ENCODE measurements at regions not wholly inside any gene's neighbourhood (a gene's known extent, or its start where the extent isn't known, plus 50 kb on each side); places are given as distances from the start of the nearest gene placed in this dataset.

- POLR2A ChIA-PET, result no interaction called here
- CTCF ChIA-PET, result no interaction called here
- Histone ChIP-seq H3K79me2 (ENCODE audit: control insufficient read depth, insufficient read depth, low read length) (no peaks in the 10 kb centered on the region), H3K9ac (ENCODE audit: control insufficient read depth, insufficient read depth, low read length) (no peak overlapping the region), H3K27ac (ENCODE audit: control insufficient read depth, insufficient read depth) (no peak overlapping the region), H3K4me2 (ENCODE audit: control insufficient read depth, insufficient read depth) (no peak overlapping the region), H3K9me3 (replicated peaks; ENCODE audit: control insufficient read depth, insufficient read depth, low read length) (no peaks in the 10 kb centered on the region), H3K27me3 (replicated peaks in 1 of 2; ENCODE audit: control insufficient read depth in 2 of 2, insufficient read depth in 2 of 2, low read length in 1 of 2) (no peaks in the 10 kb centered on the region), H4K20me1 (ENCODE audit: control insufficient read depth, insufficient read depth) (no peaks in the 10 kb centered on the region), H3K4me1 (ENCODE audit: control insufficient read depth, insufficient read depth, low read length) (no peaks in the 10 kb centered on the region), H2AFZ (ENCODE audit: control insufficient read depth, low read depth, low read length) (no peak overlapping the region), H3K4me3 (no peak overlapping the region), H3K36me3 (ENCODE audit: control insufficient read depth in 2 of 2, insufficient read depth in 2 of 2, low read length in 1 of 2) (no peaks in the 10 kb centered on the region)
- SMC1A ChIA-PET (ENCODE audit: uncharacterized antibody, unreplicated experiment), result no interaction called here
- intact Hi-C loops (cut with micrococcal nuclease; ENCODE audit: unreplicated experiment), result no loop called here
- BruUV-seq (replicated peaks), result no TSS peak
- DNase-seq (ENCODE audit: low read depth, low spot score), result no peak
- no peak for ATAC-seq
- no peak for FAIRE-seq
- in situ Hi-C loops (cut with MboI), result no loop called here
- RAD21 ChIA-PET (ENCODE audit: unreplicated experiment), result no interaction called here
- 34% methylated on average over 15 of the region's 15 CpGs for WGBS (ENCODE audit: insufficient coverage, insufficient replicate concordance, low lambda C conversion rate, missing lambda C conversion rate)
- TF ChIP-seq BCL3 (IDR thresholded peaks at IDR 0.05; ENCODE audit: borderline replicate concordance, insufficient read depth, low read depth, low read length, poor library complexity, severe bottlenecking) (no peak), TCF3 (IDR thresholded peaks at IDR 0.05; ENCODE audit: borderline replicate concordance, insufficient read depth, low read depth, low read length) (no peak), ZNF207 (IDR thresholded peaks at IDR 0.05; ENCODE audit: borderline replicate concordance) (no peak), ZBTB4 (CRISPR knock-in tag; IDR thresholded peaks at IDR 0.05) (no peak), E2F8 (IDR thresholded peaks at IDR 0.05; ENCODE audit: low read depth, partially characterized antibody) (no peak), CHD1 (IDR thresholded peaks at IDR 0.05; ENCODE audit: low read depth, low read length) (no peak), CTCF (IDR thresholded peaks at IDR 0.05 in 2 of 3, conservative IDR thresholded peaks at IDR 0.05 in 1 of 3; ENCODE audit: control insufficient read depth in 2 of 3, extremely low read depth in 1 of 3, insufficient read depth in 1 of 3, low read depth in 3 of 3, low read length in 3 of 3) (no peak), STAT3 (IDR thresholded peaks at IDR 0.05; ENCODE audit: low read depth, low read length) (no peak), TCF12 (IDR thresholded peaks at IDR 0.05; ENCODE audit: low read depth, low read length) (no peak), MXI1 (IDR thresholded peaks at IDR 0.05; ENCODE audit: low read depth, low read length) (no peak), BMI1 (IDR thresholded peaks at IDR 0.05; ENCODE audit: borderline replicate concordance) (no peak), ZSCAN29 (IDR thresholded peaks at IDR 0.05) (no peak), DPF2 (IDR thresholded peaks at IDR 0.05) (no peak), ATF3 (IDR thresholded peaks at IDR 0.05; ENCODE audit: borderline replicate concordance, extremely low read depth, low read depth, low read length) (no peak), NR2C2 (IDR thresholded peaks at IDR 0.05; ENCODE audit: borderline replicate concordance, control insufficient read depth, insufficient read length, low read depth) (no peak), PML (IDR thresholded peaks at IDR 0.05; ENCODE audit: low read length) (no peak)
Observed at GRCh38 chr6:19734061-19734460, 103.1 kb upstream of the ID4 start.

All from GM12878 (cell line).